ENCODE measurements at regions not wholly inside any gene's neighbourhood (a gene's known extent, or its start where the extent isn't known, plus 50 kb on each side); places are given as distances from the start of the nearest gene placed in this dataset.
"Not testable (repeated sequence)": the region's sequence is repeated elsewhere in the genome, so short reads cannot be mapped to it uniquely, and the experiment has no call there.

DNA sequence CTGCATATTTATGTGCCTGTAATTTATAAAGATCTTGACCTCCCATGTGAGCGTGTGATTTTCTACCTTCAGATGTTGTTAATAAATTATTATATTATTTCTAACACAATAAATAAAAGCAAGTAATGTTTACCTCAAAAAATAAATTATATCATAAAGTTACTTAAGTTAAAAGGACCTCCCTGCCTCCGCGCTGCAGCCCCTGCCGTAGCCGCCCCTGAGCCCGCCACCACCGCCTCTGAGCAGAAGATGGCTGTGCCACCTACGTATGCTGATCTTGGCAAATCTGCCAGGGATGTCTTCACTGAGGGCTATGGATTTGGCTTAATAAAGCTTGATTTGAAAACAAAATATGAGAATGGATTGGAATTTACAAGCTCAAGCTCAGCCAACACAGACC, 119.6 kb upstream of the BRWD3 start:
- peaks cover 6% of the 10 kb centered on the region for H3K9me3 Mint-ChIP-seq
- ChIA-PET CTCF (no interaction called here), POLR2A (no interaction called here)
- DNase-seq: no peak
- H3K4me3 Mint-ChIP-seq: no peak overlapping the region
- no peak overlapping the region for H3K27ac Mint-ChIP-seq
- no peaks in the 10 kb centered on the region for H3K27me3 Mint-ChIP-seq
- no peaks in the 10 kb centered on the region for H3K4me1 Mint-ChIP-seq
- H3K36me3 Mint-ChIP-seq (ENCODE audit: low read depth): no peaks in the 10 kb centered on the region

DNA sequence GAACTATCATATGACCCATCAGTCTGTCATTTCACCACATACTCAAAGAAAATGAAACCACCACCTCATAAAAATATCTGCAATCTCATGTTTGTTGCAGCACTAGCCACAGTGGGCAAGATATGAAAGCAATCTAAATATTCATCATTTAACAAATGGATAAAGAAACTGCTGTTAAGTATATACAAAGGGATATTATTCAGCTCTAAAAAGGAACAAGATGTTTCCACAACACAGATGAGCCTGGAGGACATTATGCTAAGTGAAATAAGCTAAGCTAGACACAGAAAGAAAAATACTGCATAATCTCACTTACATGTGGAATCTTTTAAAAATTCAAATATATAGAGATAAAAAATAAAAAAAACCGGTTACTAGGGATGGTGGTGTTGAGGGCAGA, 108.2 kb upstream of the BRWD3 start:
- ChIA-PET POLR2A (no interaction called here), CTCF (no interaction called here)
- H3K36me3 Mint-ChIP-seq (ENCODE audit: low read depth): no peaks in the 10 kb centered on the region
- no peaks in the 10 kb centered on the region for H3K9me3 Mint-ChIP-seq
- H3K4me1 Mint-ChIP-seq: no peaks in the 10 kb centered on the region
- DNase-seq: no peak
- H3K27ac Mint-ChIP-seq: no peak overlapping the region
- H3K27me3 Mint-ChIP-seq: no peaks in the 10 kb centered on the region
- no peak overlapping the region for H3K4me3 Mint-ChIP-seq

DNA sequence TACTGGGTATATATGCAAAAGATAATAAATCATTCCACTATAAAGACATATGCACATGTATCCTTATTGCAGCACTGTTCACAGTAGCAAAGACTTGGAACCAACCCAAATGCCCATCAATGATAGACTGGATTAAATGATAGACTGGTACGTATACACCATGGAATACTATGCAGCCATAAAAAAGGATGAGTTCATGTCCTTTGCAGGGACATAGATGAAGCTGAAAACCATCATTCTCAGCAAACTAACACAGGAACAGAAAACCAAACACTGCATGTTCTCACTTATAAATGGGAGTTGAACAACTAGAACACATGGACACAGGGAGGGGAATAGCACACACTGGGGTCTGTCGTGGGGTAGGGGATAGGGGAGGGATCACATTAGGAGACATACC, 102.7 kb upstream of the BRWD3 start:
- H3K27me3 Mint-ChIP-seq; H3K36me3 Mint-ChIP-seq (ENCODE audit: low read depth); H3K27ac Mint-ChIP-seq; H3K4me1 Mint-ChIP-seq; H3K4me3 Mint-ChIP-seq; H3K9me3 Mint-ChIP-seq; DNase-seq; CTCF ChIA-PET; POLR2A ChIA-PET: not testable (repeated sequence)

GRCh38 chrX:80879916-80880315, 70.2 kb upstream of the BRWD3 start:
- ChIA-PET POLR2A (no interaction called here), CTCF (interaction anchor here (0.7 kb wide), 1 partner anchor 315 kb away, joined by 3 read pairs; no protein-coding TSS in a partner anchor)
- DNase-seq: no peak
- no peaks in the 10 kb centered on the region for H3K9me3 Mint-ChIP-seq
- no peaks in the 10 kb centered on the region for H3K4me1 Mint-ChIP-seq
- no peak overlapping the region for H3K27ac Mint-ChIP-seq
- H3K4me3 Mint-ChIP-seq: no peak overlapping the region
- no peaks in the 10 kb centered on the region for H3K27me3 Mint-ChIP-seq
- no peaks in the 10 kb centered on the region for H3K36me3 Mint-ChIP-seq (ENCODE audit: low read depth)

DNA sequence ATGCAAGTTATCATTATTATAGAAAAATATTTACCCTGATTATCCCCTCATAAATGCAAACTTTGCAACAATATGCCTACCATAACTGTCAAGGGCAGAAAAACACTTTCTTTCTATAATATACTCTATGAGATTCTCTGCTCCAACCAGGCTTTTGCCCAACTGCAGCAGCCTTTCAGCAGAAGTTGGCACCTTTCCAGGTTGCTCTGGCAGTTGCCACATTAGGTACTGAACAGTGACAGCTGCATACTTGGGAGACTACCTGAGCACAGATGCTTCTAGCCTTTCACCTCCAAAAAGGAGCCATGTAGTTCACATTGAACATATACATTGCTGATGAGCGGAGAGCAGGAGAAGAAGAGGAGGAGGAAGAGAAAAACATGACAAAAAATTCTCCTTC, 69.5 kb upstream of the BRWD3 start:
- ChIA-PET POLR2A (no interaction called here), CTCF (no interaction called here)
- H3K36me3 Mint-ChIP-seq (ENCODE audit: low read depth): no peaks in the 10 kb centered on the region
- H3K4me1 Mint-ChIP-seq: no peaks in the 10 kb centered on the region
- H3K27me3 Mint-ChIP-seq: no peaks in the 10 kb centered on the region
- H3K9me3 Mint-ChIP-seq: no peaks in the 10 kb centered on the region
- no peak overlapping the region for H3K27ac Mint-ChIP-seq
- DNase-seq: no peak
- no peak overlapping the region for H3K4me3 Mint-ChIP-seq

GRCh38 chrX:80876877-80877276, 67.2 kb upstream of the BRWD3 start:
- CTCF ChIA-PET: interaction anchor here (1.1 kb wide), 1 partner anchor 319 kb away, joined by 3 read pairs; no protein-coding TSS in a partner anchor
- H3K27ac Mint-ChIP-seq: no peak overlapping the region
- H3K4me3 Mint-ChIP-seq: no peak overlapping the region
- H3K4me1 Mint-ChIP-seq: no peaks in the 10 kb centered on the region
- H3K36me3 Mint-ChIP-seq (ENCODE audit: low read depth): no peaks in the 10 kb centered on the region
- no peak for DNase-seq
- no peaks in the 10 kb centered on the region for H3K9me3 Mint-ChIP-seq
- POLR2A ChIA-PET: no interaction called here
- no peaks in the 10 kb centered on the region for H3K27me3 Mint-ChIP-seq
